ENCODE measurements at regions not wholly inside any gene's neighbourhood (a gene's known extent, or its start where the extent isn't known, plus 50 kb on each side); places are given as distances from the start of the nearest gene placed in this dataset.

DNA sequence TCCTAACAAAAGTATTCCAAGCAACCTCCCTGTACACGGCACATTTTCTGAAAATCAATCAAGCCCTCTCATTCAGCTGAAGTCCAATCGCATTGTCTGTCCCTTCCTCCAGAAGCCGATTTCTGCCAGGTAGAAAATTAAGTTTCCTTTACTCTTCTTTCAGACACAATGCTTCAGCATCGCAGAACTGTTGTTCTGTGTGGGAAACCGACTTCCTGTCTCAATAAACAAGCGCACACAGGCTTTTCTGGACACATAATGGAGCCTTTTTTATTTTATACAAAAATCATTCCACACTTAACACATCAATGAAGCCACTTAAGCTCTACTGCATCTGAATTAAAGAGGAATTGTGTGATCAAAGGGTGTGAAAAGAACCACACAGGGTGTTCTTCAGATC lies 75.6 kb downstream of the BLID start:
- intact Hi-C loops (cut with micrococcal nuclease; ENCODE audit: unreplicated experiment) = no loop called here
- Histone ChIP-seq H3K36me3 (ENCODE audit: insufficient read depth, low read length) (no peaks in the 10 kb centered on the region), H3K4me2 (ENCODE audit: low read length) (no peak overlapping the region), H3K9me2 (ENCODE audit: insufficient read depth, low read length) (no peaks in the 10 kb centered on the region), H3K9me3 (ENCODE audit: low read length) (no peaks in the 10 kb centered on the region), H3K27ac (ENCODE audit: low read depth, low read length, poor library complexity, severe bottlenecking) (no peak overlapping the region), H4K20me1 (ENCODE audit: insufficient read depth, low read length) (no peaks in the 10 kb centered on the region), H3K79me2 (ENCODE audit: insufficient read depth, low read depth, low read length) (no peaks in the 10 kb centered on the region), H3K4me1 (ENCODE audit: insufficient read depth, low read length, poor library complexity, severe bottlenecking) (no peaks in the 10 kb centered on the region), H3K4me3 (ENCODE audit: low read depth, low read length, poor library complexity, severe bottlenecking) (no peak overlapping the region), H2AFZ (ENCODE audit: low read length) (no peak overlapping the region)
- CTCF ChIA-PET (ENCODE audit: unreplicated experiment) = no interaction called here
- POLR2A ChIA-PET = interaction anchor here (0.9 to 1.6 kb wide), 2 partner anchors 31 to 35 kb away, joined by 3 read pairs; no protein-coding TSS in a partner anchor
- no peak for TF ChIP-seq EZH2phosphoT487 (IDR thresholded peaks at IDR 0.05; ENCODE audit: borderline replicate concordance, low read depth, low read length)
- TF ChIP-seq, protein P1, sequence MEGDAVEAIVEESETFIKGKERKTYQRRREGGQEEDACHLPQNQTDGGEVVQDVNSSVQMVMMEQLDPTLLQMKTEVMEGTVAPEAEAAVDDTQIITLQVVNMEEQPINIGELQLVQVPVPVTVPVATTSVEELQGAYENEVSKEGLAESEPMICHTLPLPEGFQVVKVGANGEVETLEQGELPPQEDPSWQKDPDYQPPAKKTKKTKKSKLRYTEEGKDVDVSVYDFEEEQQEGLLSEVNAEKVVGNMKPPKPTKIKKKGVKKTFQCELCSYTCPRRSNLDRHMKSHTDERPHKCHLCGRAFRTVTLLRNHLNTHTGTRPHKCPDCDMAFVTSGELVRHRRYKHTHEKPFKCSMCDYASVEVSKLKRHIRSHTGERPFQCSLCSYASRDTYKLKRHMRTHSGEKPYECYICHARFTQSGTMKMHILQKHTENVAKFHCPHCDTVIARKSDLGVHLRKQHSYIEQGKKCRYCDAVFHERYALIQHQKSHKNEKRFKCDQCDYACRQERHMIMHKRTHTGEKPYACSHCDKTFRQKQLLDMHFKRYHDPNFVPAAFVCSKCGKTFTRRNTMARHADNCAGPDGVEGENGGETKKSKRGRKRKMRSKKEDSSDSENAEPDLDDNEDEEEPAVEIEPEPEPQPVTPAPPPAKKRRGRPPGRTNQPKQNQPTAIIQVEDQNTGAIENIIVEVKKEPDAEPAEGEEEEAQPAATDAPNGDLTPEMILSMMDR (conservative IDR thresholded peaks at IDR 0.05; ENCODE audit: low read length) = no peak
- no peak for DNase-seq (ENCODE audit: low spot score)
- BruUV-seq (replicated peaks) = no TSS peak

DNA sequence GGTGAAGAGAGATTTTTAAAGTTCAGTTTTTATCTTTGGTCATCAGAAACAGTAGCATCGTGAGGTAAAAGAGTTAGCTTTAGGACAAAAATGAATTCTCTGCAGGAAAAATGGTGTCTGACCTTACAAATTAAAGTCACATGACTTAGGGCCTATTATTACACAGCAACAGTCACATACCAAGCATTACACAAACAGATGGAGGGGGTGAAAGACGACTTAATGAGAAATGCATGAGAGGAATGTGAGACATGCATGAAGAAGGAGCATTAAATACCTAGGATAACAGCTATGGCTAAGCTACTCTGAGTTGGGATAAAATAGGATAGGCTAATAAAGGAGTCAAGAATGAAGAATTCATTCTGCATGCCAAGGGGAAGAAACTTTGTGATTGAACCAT lies 77.5 kb downstream of the BLID start:
- intact Hi-C loops (cut with micrococcal nuclease; ENCODE audit: unreplicated experiment) = no loop called here
- Histone ChIP-seq H4K20me1 (ENCODE audit: insufficient read depth, low read length) (no peaks in the 10 kb centered on the region), H2AFZ (ENCODE audit: low read length) (no peak overlapping the region), H3K27ac (ENCODE audit: low read depth, low read length, poor library complexity, severe bottlenecking) (no peak overlapping the region), H3K4me2 (ENCODE audit: low read length) (no peak overlapping the region), H3K36me3 (ENCODE audit: insufficient read depth, low read length) (no peaks in the 10 kb centered on the region), H3K79me2 (ENCODE audit: insufficient read depth, low read depth, low read length) (no peaks in the 10 kb centered on the region), H3K9me3 (ENCODE audit: low read length) (no peaks in the 10 kb centered on the region), H3K4me1 (ENCODE audit: insufficient read depth, low read length, poor library complexity, severe bottlenecking) (no peaks in the 10 kb centered on the region), H3K4me3 (ENCODE audit: low read depth, low read length, poor library complexity, severe bottlenecking) (no peak overlapping the region), H3K9me2 (ENCODE audit: insufficient read depth, low read length) (no peaks in the 10 kb centered on the region)
- no peak for DNase-seq (ENCODE audit: low spot score)
- POLR2A ChIA-PET = no interaction called here
- CTCF ChIA-PET (ENCODE audit: unreplicated experiment) = no interaction called here
- no TSS peak for BruUV-seq (replicated peaks)
- TF ChIP-seq, protein P1 (conservative IDR thresholded peaks at IDR 0.05; ENCODE audit: low read length) = no peak
- no peak for TF ChIP-seq EZH2phosphoT487 (IDR thresholded peaks at IDR 0.05; ENCODE audit: borderline replicate concordance, low read depth, low read length)

DNA sequence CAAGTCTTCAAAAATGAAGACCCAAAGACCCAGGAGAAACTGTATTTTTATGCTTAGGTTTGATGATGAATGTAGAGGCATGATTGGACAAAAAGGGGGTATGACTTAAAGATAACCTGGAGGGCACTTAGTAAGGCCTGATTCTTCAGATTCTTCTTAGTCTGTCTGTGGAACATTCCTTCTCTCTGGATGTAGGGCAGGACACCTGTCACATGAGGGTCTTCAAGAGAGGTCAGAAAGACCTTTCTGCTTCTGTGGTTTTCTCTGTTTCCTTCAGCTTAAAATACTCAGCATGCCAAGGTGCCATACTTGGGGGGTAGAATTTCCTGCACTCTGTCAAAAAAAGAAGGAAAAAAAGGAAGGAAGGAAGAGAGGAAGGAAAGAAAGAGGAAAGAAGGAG lies 78.1 kb downstream of the BLID start:
- intact Hi-C loops (cut with micrococcal nuclease; ENCODE audit: unreplicated experiment) = no loop called here
- Histone ChIP-seq H3K27ac (ENCODE audit: low read depth, low read length, poor library complexity, severe bottlenecking) (no peak overlapping the region), H3K4me2 (ENCODE audit: low read length) (no peak overlapping the region), H2AFZ (ENCODE audit: low read length) (no peak overlapping the region), H3K9me2 (ENCODE audit: insufficient read depth, low read length) (no peaks in the 10 kb centered on the region), H3K79me2 (ENCODE audit: insufficient read depth, low read depth, low read length) (no peaks in the 10 kb centered on the region), H3K4me3 (ENCODE audit: low read depth, low read length, poor library complexity, severe bottlenecking) (no peak overlapping the region), H3K9me3 (ENCODE audit: low read length) (no peaks in the 10 kb centered on the region), H3K36me3 (ENCODE audit: insufficient read depth, low read length) (no peaks in the 10 kb centered on the region), H3K4me1 (ENCODE audit: insufficient read depth, low read length, poor library complexity, severe bottlenecking) (no peaks in the 10 kb centered on the region), H4K20me1 (ENCODE audit: insufficient read depth, low read length) (no peaks in the 10 kb centered on the region)
- TF ChIP-seq, protein P1 (conservative IDR thresholded peaks at IDR 0.05; ENCODE audit: low read length) = no peak
- no peak for TF ChIP-seq EZH2phosphoT487 (IDR thresholded peaks at IDR 0.05; ENCODE audit: borderline replicate concordance, low read depth, low read length)
- ChIA-PET CTCF (ENCODE audit: unreplicated experiment) (no interaction called here), POLR2A (no interaction called here)
- no peak for DNase-seq (ENCODE audit: low spot score)
- BruUV-seq (replicated peaks) = no TSS peak
